GM18909 (cell line): ENCODE measurements at regions not wholly inside any gene's neighbourhood (a gene's known extent, or its start where the extent isn't known, plus 50 kb on each side); places are given as distances from the start of the nearest gene placed in this dataset.
"Not testable (repeated sequence)": the region's sequence is repeated elsewhere in the genome, so short reads cannot be mapped to it uniquely, and the experiment has no call there.

Source experiments
- ATAC-seq: cut with Tn5 transposase; IDR thresholded peaks from one replicate; pipeline ENCODE4 v1.9.1; 2021; ENCODE audit warnings: mild to moderate bottlenecking; ENCODE audit not compliant: unreplicated experiment, poor library complexity

DNA sequence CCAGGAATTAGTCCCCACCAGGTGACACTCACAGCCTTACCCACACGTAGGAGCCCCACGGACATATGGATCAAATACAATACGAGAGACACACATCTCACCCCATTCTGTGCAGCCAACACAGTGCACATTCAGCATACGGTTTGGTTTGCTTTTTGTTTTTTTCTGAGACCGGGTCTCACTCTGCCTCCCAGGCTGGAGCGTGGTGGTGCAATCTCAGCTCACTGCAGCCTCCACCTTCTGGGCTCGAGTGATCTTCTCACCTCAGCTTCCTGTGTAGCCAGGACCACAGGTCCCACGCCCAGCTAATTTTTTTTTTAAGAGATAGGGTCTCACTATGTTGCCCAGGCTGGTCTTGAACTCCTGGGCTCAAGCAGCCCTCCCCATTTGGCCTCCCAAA lies 102.8 kb downstream of the POTEB start:
- ATAC-seq: not testable (repeated sequence)

GRCh38 chr15:21766524-21766923 lies 111.0 kb downstream of the POTEB start:
- ATAC-seq: not testable (repeated sequence)

- ATAC-seq: not testable (repeated sequence)
Observed at GRCh38 chr15:21763756-21764155, 113.8 kb downstream of the POTEB start.

- not testable (repeated sequence) for ATAC-seq
Observed at GRCh38 chr15:21760250-21761023, 117.1 kb downstream of the POTEB start.

DNA sequence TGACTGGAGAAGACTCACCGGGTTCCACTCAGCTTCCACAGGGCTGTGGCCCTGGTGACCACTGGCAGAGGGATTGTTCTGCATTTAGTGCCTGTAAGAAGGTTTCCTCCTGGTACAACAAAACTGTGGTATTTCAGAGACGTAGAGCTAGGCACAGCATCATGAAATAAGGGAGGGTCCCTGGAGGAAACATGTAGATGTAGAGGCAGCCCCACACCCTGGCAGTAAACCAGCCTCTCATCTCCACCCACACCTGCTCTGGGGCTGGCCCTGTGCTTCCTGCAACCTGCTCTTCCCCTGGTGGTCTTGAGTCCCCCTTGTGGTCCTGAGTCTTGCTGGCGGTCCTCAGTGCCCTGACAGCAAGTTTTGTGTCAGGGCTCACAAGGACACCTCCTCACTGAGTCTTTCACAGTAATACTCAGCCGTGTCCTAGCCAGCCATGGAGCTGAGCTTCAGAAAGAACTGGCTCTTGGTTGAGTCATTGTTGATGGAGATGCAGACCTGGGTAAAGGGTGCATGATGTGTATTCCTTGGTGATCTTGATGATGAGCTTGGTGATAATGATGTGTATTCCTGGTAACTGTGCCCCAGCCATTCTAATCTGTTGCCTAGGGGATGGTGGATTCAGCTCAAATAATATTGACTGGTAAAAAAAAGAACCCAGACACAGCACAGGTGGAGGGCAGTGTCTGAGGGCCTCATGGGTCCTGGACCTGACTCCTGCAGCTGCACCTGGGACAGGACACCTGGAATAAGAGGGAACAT lies 118.0 kb downstream of the POTEB start:
- not testable (repeated sequence) for ATAC-seq

- not testable (repeated sequence) for ATAC-seq
Observed at GRCh38 chr15:21753838-21754237, 123.7 kb downstream of the POTEB start.

- ATAC-seq: not testable (repeated sequence)
Observed at GRCh38 chr15:21752124-21752957, 125.2 kb downstream of the POTEB start.

- not testable (repeated sequence) for ATAC-seq
Observed at GRCh38 chr15:21749173-21749572, 128.4 kb downstream of the POTEB start.

GRCh38 chr15:21744245-21744915 lies 133.2 kb downstream of the POTEB start:
- ATAC-seq: not testable (repeated sequence)

DNA sequence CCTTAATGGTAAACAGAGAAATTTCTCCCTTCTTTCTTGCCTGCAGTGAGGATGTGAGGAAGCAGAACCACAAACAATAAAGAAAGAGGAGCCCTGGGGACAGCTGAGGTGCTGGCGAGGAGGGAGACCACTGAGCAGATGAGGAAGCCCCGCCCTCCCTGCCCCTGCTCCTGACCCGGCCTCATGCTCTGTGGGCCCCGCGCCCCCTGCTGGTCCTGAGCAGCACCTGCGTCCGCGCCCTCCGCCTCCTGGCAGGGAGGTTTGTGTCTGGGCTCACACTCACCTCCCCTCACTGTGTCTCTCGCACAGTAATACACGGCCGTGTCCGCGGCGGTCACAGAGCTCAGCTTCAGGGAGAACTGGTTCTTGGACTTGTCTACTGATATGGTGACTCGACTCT lies 135.5 kb downstream of the POTEB start:
- peak; percentile 66 for ATAC-seq

- ATAC-seq: not testable (repeated sequence)
Observed at GRCh38 chr15:21738003-21738402, 139.5 kb downstream of the POTEB start.

GRCh38 chr15:21736443-21736842 lies 141.1 kb downstream of the POTEB start:
- not testable (repeated sequence) for ATAC-seq

GRCh38 chr15:21735837-21736236 lies 141.7 kb downstream of the POTEB start:
- not testable (repeated sequence) for ATAC-seq

DNA sequence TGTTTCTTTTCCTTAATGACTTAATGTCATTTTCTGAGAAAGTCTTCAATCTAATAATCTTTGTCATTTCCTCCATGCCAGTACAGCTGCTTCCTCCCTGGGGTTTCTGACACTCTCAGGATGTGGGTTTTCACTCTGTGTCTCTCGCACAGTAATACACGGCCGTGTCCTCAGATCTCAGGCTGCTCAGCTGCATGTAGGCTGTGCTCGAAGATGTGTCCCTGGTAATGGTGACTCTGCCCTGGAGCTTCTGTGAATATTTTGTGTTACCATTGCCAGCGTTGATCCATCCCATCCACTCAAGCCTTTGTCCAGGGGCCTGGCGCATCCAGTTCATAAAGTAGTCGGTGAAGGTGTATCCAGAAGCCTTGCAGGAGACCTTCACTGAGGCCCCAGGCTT lies 142.2 kb downstream of the POTEB start:
- ATAC-seq: not testable (repeated sequence)

DNA sequence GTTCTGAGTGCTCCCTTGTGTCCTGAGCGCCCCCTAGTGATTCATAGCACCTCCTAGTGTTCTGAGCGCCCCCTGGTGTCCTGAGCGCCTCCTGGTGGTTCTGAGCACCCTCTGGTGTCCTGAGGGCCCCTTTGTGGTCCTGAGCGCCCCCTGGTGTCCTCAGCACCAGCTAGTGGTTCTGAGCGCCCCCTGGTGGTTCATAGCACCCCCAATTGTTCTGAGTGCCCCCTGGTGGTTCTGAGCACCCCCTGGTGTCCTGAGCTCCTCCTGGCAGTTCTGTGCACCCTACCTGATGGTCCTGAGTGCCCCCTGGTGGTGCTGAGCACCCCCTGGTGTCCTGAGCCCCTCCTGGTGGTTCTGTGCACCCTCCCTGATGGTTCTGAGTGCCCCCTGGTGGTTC lies 146.0 kb downstream of the POTEB start:
- ATAC-seq: peak; percentile 60

GRCh38 chr15:21730427-21731405 lies 146.8 kb downstream of the POTEB start:
- ATAC-seq: peak; percentile 73

DNA sequence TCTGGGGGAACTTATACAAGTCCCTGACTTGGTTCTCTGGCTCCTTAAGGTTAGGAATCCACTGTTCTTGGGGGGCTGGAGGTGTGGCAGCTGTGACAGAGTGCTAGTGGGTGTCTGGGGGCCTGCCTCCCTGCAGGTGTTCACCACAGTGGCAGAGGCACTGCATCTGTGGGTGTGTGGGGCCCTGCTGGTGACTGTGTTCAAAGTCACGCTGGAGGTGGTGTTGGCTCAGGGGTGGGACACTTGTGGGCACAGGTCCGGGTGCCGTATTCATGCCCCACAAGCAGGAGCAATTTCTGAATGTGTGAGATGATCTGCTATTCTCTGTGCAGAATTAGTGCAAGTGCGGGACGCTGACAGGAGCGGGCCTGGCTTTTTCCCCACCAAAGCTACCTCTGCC lies 152.5 kb downstream of the POTEB start:
- not testable (repeated sequence) for ATAC-seq

GRCh38 chr15:21721115-21721514 lies 156.4 kb downstream of the POTEB start:
- not testable (repeated sequence) for ATAC-seq

- ATAC-seq: peak; percentile 78
Observed at GRCh38 chr15:21718779-21719178, 158.8 kb downstream of the POTEB start.
